HG03432 (cell line): ENCODE measurements at regions not wholly inside any gene's neighbourhood (a gene's known extent, or its start where the extent isn't known, plus 50 kb on each side); places are given as distances from the start of the nearest gene placed in this dataset.

ENCODE experiments used
- ATAC-seq: cut with Tn5 transposase; IDR thresholded peaks from one replicate; pipeline ENCODE4 v1.9.1; 2021; ENCODE audit warnings: mild to moderate bottlenecking, moderate library complexity; ENCODE audit not compliant: unreplicated experiment

DNA sequence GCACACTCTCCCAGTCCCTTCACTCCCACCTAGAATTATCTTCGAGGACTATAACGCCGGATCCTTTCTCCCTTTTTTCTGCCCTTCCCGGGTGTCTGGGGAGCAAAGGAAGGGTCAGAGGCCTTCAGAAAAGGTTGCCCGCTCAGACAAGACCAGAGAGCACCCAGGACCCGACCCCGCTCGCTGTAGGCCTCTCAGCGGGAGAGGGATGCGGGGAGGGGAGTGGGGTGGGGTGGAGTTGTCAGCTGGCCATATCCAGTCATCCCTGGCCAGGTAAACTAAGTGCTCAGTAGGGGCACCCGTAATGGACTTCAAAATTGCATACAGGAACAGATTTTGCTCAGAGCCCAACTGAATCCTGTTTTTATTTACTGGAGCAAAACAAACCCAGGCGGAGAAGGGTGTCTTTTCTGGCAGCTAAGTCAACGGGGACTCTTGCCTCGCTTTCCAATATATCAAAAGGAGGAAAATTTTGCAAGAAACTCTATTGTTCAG, 65.0 kb downstream of the NOL4 start:
- ATAC-seq: no peak

DNA sequence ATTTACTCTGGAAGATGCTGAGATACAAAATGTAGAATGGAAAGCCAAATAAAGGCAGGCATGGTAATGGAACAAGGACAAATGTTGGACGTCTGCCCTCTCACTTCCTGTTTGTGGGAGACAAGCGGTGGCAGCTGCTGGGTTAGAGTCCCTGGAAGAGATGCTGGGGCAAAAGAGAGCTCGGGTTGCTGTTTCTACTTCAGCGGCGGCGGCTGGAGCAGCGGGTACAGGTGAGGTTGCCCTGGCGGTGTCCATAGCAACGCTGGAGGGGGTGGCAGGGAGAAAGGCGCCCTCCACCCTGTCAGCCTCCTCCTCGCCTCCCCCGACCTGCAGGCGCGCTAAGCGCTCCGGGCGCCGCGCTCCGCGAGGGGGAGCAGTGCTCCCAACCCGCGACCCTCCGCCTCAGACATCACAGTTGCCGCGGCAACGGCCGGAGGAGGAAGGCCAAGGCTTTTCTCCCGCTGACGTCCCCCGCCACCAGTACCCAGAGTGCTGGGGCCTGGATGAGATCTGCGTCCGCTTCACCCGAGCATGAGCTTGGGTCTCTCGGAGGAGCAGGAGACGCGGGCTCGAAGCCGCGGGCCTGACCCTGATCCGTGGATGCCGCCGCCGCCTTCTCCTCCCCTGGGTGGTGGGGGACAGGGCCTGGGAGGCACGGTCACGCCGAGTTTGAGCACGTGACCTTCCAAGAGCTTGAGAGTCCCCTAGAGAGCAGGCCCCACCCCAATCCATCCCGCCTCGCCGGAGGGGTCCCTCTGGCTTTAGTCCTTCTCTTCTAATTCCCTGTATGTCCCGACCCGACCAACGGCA, 65.6 kb downstream of the NOL4 start:
- peak; percentile 84 for ATAC-seq

DNA sequence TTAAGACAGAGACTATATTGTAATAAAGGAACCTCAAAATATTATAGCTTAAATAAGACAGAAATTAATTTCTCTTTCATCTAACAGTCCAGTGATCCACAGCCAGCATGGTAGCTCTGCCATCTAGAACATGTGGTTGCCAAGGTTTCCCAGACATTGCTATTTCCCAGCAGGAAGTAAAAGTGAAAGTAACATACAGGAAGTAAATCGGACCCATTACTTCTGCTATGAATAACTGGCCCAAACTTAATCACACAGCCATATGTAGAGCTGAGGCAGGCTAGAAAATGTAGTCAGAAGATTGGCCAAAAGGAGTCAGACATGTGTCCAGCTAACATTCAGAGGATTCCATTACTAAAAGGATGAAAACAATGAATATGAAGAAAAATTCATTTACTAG, 71.0 kb downstream of the NOL4 start:
- peak; percentile 77 for ATAC-seq

DNA sequence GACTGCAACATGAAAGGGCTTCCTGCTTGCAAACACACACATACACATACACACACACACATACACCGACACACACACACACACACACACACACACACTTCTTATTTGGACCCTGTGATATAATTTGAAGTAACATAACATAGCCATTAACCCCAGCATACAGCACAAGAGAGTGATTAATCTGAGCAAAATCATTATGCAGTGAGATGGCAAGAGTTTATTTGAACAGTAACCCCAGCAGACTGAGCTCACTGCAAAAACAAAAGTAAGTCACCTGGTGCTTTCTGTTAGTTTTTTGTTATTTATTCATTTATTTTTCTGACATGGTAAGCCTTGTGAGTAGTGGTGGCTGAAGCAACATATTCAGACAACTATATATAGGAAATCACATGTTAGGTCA, 93.7 kb downstream of the NOL4 start:
- no peak for ATAC-seq

DNA sequence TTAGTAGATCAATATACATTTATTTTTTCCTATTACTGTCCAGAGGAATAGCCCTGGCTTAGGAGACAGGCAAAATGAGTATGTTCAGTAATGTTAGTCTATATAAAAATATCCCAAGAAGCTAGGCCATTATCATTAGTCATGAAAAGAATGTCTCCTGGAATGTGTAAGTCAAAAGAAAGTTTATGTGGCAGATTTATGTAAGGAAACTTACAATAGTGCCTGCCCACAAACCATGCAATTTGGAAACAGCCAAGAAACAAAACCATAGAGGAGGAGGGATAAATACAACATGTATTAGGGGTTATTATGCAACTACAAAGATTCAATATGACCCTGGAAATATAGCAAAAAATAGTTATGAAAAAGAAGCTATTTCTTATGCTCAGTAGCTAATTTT, 96.3 kb downstream of the NOL4 start:
- ATAC-seq: no peak

DNA sequence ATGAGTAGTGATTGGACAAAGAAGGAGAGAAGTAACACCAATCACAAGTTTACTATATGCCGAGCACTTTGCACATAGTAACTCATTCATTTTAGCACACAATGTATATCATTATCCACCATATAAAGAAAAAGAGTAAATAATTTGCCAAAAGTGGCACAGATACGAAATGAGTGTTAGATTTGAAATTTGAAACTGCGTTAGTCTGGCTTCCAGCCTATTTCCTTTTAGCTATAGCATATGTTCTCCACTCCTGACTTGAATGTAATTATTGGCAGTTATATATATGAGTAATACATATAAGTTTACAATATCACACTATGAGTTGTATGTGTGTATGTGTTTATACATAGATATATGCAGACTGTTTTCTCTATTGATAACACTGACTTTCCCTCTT, 98.6 kb downstream of the NOL4 start:
- no peak for ATAC-seq

DNA sequence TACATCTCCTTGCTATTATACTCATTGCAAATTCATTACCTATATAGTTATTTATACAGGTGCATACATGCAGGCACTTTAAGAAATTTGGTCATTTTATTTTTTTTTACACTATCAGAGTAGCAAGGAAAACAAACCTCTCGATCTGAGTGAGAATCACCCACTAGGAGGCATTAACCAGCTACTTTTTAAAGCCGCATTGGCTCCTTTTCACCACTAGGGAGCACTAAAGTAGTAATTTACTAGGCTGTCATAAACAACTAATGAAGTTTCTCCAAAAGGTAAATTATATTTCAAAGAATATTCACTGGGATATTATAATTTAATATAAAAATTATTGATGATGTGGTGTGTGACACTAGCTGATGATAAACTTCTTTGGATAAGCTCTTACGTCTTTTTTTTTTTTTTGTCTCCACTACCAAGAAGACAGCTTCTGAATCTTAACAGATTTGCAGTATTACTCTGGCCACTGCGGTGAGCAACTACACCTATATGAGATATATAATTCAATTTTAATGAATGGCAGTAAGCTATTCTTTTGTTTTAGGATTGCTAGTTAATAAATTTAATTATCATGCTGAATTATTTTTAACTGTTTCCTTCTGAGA, 101.9 kb downstream of the NOL4 start:
- ATAC-seq: peak; percentile 94

DNA sequence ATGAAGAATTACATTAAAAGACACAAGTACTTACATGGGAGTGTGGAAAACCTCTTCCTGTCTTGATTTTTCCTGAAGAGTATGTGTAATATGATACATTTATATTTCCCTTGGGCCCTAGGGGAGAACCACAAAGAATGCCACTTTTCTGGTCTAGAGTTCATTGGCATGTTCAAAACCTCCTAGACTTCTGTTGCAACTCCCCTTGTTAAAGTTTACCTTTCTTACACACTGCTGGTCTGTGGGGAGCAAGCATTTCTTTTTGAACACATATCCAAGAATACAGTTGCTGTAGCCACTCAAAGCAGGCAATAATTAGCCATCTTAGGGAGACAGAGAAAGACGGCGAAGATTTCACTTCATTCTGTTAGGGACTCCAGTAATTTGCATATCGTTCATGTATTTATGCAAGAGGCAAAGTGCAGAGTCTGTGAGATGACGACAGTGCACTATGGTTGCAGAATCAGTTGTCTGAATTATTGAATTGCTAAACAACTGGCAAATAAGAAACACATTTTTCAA, 103.5 kb downstream of the NOL4 start:
- ATAC-seq: no peak

DNA sequence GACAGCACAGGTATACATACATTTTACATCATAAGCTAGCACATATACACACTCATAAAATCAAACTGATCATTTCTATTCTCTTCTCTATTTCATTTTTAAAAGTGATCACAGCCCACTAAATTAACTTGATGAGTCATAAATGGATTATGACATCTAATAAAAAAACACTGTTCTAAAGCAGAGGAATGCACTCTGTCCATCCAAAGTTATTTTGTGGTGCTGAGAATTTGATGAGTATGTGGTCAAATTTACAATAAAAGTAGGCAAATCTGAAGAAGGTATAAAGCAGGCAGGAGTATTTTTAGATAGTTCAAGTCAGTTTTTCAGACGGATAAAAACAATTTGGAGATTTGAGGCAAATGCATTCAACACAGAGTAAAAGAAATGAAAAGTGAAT, 104.4 kb downstream of the NOL4 start:
- no peak for ATAC-seq

DNA sequence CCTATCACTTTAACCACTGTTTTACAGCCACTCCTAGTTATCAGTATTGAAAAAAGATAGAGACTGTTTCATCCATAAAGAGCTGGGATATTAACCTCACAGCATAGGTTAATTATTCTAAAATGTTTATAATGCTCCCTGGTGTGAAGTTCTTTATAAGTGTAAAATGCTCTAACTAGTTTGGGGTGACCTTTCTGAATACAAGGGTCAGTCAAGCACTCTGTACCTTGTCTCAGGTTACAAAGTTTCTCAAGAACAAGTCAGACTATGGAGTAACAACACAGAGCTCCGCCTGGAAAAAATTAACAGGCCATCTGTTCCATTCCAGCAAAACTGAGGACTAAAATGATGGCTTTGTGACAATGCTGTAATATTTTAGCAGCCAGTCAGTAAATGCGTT, 107.4 kb downstream of the NOL4 start:
- ATAC-seq: no peak

DNA sequence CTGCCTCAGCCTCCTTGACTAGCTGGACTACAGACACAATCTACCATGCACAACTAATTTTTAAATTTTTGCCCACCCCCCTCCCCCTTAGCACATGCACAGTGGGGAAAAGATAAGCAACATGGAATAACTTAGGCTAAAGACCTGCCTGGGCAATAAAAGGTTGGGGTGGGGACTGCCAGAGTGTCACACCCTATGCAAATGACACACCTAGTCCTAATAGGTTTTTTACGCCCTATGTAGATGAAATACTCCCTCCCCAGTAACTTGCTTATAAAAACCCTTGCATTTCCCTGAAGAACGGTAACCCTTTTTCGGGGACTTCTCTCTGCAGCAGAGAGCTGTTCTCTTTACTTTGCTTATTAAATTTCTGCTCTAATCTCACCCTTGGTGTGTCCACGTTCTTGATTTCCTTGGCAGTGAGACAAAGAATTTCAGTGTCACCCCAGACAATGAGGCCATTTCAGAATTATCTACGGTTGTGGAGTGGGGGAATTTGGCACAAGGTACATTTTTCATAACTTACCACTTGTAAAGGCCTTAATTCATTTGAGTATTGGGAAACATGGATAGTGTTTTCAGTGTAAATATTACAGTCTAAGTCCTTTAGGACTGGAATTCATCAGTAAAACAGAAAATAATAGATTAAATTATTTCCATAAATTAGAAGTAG, 109.2 kb downstream of the NOL4 start:
- no peak for ATAC-seq

DNA sequence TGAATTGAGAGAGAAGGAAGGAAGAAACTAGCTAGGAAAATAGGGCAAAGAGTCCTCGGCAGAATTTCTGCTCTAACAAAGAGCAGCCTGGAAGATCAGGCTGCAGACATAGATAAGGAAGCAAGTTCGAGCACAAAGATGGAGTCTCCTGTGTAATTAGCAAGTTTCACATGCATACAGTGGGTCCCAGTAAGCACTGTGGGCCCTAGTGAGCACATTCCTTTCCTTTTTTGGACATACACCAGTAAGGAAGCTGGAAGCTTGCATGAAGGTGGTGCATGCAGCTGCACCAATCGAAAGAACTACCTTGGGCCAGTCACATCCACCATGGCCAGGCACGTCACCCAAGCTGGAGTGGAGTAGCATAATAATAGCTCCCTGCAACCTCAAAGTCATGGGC, 109.7 kb downstream of the NOL4 start:
- no peak for ATAC-seq

DNA sequence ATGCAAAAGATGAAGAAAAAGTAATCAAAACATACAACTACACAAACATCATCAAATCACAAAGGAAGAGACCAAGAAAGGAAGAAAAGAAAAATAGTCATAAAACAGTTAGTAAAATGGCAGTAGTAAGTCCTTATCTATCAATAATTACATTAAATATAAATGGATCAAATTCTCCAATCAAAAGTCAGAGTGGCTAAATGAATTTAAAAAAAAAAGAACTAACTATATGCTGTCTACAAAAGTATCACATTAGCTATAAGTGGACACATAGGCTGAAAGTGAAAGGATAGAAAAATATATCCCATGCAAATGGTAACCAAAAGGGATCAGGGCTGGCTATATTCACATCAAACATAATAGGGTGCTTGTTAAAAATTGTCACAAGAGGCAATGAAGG, 116.5 kb downstream of the NOL4 start:
- ATAC-seq: no peak

DNA sequence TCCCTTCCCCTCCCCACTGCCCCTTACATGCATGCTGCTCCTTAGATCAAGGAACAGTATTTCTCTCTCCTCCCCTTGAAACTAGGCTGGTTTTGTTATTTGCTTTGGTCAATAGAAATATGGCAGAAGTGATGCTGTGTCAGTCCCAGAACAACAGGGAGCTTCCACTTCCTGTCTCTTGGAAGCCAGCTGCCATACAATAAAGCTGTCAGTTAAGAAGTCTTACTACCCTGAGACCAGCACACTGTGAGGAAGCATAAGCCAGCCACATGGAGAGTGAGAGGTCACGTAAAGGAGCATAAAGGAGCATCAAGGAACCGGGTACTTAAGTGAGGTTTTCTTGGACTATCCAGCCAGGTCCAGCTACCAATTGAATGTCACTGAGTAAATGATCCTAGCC, 126.6 kb downstream of the NOL4 start:
- ATAC-seq: no peak

DNA sequence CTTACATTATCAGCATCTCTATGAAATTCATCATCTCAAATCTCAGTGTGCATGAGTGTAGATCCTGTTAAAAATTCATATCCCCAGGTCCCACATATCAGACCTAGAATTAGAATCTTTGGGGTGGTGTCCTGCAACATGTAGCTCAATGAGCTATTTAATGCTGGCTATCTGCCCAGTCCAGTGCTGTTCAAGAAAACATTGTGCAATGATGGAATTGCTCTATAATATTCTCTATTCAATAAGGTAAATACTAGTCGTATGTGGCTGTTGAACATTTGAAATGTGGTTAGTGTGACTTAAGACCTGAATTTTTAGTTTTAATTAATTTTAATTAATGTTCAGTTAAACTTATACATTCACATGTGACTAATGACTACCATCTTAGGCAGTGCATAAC, 127.4 kb downstream of the NOL4 start:
- no peak for ATAC-seq

DNA sequence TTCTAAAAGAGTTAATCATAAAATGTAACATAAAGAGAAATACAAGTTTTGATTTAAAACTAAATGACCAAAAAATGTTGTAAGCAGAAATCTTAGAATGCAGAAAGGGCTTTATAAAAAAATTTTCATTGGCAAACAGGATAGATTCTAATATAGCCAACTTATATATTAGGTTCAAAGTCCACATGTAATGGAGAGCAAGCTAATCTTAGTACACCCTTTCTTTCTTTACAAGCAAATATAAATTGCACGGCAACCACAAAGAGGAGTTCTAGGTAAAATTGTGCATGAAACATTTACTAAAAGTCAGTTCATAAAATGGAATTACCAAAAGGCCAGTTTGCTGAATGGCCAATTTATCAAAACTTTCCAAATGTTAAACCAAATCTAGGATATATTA, 130.6 kb downstream of the NOL4 start:
- ATAC-seq: no peak

DNA sequence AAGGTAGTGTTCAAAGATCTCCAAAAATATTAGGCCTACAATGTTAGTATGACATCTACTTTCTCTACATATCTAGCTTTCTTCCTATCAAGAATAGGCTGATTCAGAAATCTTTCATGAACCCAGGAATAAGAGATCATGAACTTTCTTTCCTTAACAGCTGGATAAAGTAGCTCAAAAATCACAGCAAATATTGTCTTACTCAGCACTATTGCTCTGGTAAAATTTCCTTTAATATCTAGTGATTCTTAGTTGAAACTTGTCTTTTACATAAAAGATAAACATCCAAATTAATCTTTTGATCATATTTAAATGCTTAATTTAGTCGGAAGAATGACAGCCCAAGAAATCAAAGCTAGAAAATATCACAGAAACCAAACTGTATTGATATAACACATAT, 131.9 kb downstream of the NOL4 start:
- ATAC-seq: no peak

DNA sequence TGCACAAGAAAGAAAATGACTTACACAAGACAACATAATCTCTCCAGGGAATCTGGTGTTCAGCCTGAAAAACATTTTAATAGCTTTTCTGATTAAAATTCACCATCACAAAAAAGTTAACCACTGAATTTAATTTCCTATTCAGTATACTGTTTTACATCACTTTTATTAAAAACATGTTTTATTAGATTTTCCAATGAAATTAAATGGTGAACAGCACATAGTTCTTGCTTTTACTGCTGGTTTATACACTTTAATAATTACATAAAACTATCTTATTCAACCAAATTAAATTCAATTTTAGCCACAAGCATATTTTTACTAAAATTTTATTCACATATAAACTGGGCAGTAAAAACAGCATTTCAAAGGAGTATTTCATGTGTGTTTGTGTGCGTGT, 138.3 kb downstream of the NOL4 start:
- no peak for ATAC-seq

DNA sequence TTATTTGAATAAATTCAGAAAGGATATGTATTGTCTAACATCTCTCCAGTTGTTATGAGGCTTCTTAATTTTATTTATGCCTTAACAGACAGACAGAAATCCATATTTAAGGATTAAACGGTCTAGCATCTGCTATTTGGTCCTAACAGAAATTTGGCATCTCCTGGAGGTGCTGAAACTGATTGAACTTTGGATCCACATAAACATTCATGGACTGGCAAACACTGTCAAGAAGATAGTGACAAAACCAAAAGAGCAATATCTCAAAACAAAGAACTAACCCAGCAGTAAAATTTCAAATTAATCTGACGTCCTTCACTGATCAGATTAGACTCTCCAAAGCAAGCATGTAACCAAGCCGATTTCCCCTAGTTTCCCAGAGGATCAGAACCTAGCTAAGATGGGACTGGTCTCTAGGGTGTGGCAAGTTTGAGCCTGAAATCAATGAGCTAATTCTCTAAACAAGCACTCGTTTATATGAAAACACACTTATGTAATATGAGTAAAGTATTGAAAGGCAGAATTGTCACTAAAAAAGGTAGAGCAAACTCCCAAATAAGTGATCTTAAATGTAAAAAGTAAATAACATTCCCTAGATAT, 139.5 kb downstream of the NOL4 start:
- no peak for ATAC-seq

DNA sequence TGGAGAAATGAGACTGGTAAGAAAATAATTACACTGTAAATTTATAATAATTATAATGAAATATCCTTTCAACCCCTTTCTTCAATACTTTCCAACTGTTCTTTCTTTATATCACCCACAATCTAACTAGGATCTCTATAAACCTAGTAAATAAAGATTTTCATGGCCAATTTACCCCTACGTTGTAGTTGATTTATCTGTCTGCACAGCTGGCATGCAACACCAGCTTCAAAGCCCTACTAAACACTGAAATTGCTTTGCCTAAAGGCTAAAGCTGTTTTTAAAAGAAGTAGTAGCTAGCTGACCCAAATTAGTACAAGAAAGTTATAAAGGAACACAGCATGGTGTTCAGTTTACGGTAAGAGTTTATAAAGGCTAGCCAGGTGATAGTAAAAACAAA, 140.1 kb downstream of the NOL4 start:
- ATAC-seq: no peak

DNA sequence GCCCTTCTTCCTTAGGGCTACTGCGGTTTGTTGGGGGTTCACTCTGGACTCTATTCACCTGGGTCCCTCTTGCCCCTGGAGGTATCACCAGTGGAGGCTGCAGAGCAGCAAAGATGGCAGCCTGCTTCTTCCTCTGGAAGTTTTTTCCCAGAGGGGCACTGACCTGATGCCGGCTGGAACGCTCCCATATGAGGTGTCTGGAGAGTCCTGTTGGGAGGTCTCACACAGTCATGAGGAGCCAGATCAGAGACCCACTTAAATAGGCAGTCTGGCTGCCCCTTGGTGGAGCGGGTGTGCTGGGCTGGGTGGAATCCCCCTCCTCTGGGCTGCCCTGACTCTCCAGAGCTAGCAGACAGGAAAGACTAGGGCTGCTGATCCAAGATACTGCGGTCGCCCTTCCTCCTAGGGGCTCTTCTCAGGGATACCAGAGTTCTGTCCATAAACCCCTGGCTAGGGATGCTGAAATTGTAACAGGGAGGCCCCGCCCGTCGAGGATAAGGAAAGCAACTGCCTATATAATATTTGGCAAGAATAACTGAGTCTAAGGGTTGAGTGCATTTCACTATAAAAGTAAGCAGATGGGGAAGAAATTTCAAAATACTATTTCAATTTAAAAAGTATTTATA, 140.7 kb downstream of the NOL4 start:
- ATAC-seq: no peak
